ENCODE measurements at regions not wholly inside any gene's neighbourhood (a gene's known extent, or its start where the extent isn't known, plus 50 kb on each side); places are given as distances from the start of the nearest gene placed in this dataset.

DNA sequence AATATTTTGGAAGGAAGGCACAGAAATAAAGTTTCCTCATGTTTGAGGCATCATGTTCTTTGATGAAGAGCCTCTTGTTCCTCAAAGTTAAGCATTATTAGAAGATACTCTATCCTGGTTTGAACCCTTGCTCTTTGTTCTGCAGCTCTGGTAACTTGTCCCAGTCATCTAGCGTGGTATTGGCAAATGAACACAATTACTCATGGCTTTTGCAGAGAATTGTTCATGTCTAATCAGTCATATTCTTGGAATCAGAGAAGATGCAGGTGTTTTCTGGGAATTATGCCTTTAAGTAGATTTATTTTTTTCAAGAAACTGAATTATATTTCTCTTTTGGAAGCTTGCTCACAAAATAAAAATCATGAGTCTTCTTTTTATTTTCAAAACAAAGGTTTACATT, 52.9 kb upstream of the HPGDS start:
- Mint-ChIP-seq H3K27me3 (ENCODE audit: low read depth) (no peaks in the 10 kb centered on the region), H3K4me1 (no peaks in the 10 kb centered on the region), H3K27ac (no peak overlapping the region), H3K36me3 (no peaks in the 10 kb centered on the region), H3K4me3 (no peak overlapping the region), H3K9me3 (peaks cover 3% of the 10 kb centered on the region; the same call in 1 of the 2 replicates)
- no peak for ATAC-seq
- ChIA-PET CTCF (interaction anchor here (1.0 kb wide), 1 partner anchor 12 kb away, joined by 3 read pairs; no protein-coding TSS in a partner anchor), POLR2A (interaction anchor here (0.6 kb wide), 1 partner anchor 141 kb away, joined by 3 read pairs; no protein-coding TSS in a partner anchor)
- TF ChIP-seq CREM (CRISPR knock-in tag; IDR thresholded peaks at IDR 0.05) (no peak), NR1H2 (CRISPR knock-in tag; IDR thresholded peaks at IDR 0.05) (no peak), ZNF121 (CRISPR knock-in tag; IDR thresholded peaks at IDR 0.05) (no peak), SMAD3 (CRISPR knock-in tag; IDR thresholded peaks at IDR 0.05; ENCODE audit: borderline replicate concordance) (no peak), ELF4 (CRISPR knock-in tag; IDR thresholded peaks at IDR 0.05; ENCODE audit: low read depth) (no peak), IRF2 (CRISPR knock-in tag; IDR thresholded peaks at IDR 0.05; ENCODE audit: borderline replicate concordance, low read depth) (no peak), ZNF317 (CRISPR knock-in tag; IDR thresholded peaks at IDR 0.05; ENCODE audit: borderline replicate concordance, low read depth) (no peak)
- TF ChIP-seq, protein P1, sequence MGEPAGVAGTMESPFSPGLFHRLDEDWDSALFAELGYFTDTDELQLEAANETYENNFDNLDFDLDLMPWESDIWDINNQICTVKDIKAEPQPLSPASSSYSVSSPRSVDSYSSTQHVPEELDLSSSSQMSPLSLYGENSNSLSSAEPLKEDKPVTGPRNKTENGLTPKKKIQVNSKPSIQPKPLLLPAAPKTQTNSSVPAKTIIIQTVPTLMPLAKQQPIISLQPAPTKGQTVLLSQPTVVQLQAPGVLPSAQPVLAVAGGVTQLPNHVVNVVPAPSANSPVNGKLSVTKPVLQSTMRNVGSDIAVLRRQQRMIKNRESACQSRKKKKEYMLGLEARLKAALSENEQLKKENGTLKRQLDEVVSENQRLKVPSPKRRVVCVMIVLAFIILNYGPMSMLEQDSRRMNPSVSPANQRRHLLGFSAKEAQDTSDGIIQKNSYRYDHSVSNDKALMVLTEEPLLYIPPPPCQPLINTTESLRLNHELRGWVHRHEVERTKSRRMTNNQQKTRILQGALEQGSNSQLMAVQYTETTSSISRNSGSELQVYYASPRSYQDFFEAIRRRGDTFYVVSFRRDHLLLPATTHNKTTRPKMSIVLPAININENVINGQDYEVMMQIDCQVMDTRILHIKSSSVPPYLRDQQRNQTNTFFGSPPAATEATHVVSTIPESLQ (CRISPR knock-in tag; IDR thresholded peaks at IDR 0.05) = no peak
- TF ChIP-seq, protein P2, sequence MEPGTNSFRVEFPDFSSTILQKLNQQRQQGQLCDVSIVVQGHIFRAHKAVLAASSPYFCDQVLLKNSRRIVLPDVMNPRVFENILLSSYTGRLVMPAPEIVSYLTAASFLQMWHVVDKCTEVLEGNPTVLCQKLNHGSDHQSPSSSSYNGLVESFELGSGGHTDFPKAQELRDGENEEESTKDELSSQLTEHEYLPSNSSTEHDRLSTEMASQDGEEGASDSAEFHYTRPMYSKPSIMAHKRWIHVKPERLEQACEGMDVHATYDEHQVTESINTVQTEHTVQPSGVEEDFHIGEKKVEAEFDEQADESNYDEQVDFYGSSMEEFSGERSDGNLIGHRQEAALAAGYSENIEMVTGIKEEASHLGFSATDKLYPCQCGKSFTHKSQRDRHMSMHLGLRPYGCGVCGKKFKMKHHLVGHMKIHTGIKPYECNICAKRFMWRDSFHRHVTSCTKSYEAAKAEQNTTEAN (CRISPR knock-in tag; IDR thresholded peaks at IDR 0.05) = no peak
- TF ChIP-seq, protein P3, sequence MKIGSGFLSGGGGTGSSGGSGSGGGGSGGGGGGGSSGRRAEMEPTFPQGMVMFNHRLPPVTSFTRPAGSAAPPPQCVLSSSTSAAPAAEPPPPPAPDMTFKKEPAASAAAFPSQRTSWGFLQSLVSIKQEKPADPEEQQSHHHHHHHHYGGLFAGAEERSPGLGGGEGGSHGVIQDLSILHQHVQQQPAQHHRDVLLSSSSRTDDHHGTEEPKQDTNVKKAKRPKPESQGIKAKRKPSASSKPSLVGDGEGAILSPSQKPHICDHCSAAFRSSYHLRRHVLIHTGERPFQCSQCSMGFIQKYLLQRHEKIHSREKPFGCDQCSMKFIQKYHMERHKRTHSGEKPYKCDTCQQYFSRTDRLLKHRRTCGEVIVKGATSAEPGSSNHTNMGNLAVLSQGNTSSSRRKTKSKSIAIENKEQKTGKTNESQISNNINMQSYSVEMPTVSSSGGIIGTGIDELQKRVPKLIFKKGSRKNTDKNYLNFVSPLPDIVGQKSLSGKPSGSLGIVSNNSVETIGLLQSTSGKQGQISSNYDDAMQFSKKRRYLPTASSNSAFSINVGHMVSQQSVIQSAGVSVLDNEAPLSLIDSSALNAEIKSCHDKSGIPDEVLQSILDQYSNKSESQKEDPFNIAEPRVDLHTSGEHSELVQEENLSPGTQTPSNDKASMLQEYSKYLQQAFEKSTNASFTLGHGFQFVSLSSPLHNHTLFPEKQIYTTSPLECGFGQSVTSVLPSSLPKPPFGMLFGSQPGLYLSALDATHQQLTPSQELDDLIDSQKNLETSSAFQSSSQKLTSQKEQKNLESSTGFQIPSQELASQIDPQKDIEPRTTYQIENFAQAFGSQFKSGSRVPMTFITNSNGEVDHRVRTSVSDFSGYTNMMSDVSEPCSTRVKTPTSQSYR (CRISPR knock-in tag; IDR thresholded peaks at IDR 0.05) = no peak
- DNase-seq (ENCODE audit: low spot score) = no peak

DNA sequence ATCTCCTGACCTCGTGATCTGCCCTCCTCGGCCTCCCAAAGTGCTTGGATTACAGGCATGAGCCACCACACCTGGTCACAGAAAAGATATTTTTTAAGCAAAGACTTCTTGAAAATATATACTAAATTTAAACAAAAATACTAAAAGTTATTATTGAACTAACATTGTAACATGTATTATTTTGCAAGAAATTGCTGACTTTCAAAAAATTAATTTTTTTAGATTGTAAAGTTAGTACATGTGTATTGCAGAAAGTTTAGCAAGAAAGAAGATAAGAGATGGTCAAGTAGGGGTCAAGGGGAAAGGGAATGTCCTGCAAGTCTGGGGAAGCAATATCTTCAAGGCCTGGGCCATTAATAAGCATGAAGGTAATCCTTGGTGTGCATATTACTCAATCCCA, 54.3 kb upstream of the HPGDS start:
- CTCF ChIA-PET = no interaction called here
- no peak overlapping the region for H3K4me3 Mint-ChIP-seq
- no peaks in the 10 kb centered on the region for H3K4me1 Mint-ChIP-seq
- POLR2A ChIA-PET = no interaction called here
- H3K27ac Mint-ChIP-seq = no peak overlapping the region
- H3K36me3 Mint-ChIP-seq = no peaks in the 10 kb centered on the region
- TF ChIP-seq IRF2 (CRISPR knock-in tag; IDR thresholded peaks at IDR 0.05; ENCODE audit: borderline replicate concordance, low read depth) (no peak), ZNF121 (CRISPR knock-in tag; IDR thresholded peaks at IDR 0.05) (no peak), JUN (CRISPR knock-in tag; IDR thresholded peaks at IDR 0.05) (no peak)
- TF ChIP-seq, protein P4, sequence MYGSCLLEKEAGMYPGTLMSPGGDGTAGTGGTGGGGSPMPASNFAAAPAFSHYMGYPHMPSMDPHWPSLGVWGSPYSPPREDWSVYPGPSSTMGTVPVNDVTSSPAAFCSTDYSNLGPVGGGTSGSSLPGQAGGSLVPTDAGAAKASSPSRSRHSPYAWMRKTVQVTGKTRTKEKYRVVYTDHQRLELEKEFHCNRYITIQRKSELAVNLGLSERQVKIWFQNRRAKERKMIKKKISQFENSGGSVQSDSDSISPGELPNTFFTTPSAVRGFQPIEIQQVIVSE (CRISPR knock-in tag; IDR thresholded peaks at IDR 0.05; ENCODE audit: borderline replicate concordance) = no peak
- TF ChIP-seq, protein P5, sequence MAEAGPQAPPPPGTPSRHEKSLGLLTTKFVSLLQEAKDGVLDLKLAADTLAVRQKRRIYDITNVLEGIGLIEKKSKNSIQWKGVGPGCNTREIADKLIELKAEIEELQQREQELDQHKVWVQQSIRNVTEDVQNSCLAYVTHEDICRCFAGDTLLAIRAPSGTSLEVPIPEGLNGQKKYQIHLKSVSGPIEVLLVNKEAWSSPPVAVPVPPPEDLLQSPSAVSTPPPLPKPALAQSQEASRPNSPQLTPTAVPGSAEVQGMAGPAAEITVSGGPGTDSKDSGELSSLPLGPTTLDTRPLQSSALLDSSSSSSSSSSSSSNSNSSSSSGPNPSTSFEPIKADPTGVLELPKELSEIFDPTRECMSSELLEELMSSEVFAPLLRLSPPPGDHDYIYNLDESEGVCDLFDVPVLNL (CRISPR knock-in tag; IDR thresholded peaks at IDR 0.05; ENCODE audit: borderline replicate concordance, low read depth) = no peak
- TF ChIP-seq, protein P6, sequence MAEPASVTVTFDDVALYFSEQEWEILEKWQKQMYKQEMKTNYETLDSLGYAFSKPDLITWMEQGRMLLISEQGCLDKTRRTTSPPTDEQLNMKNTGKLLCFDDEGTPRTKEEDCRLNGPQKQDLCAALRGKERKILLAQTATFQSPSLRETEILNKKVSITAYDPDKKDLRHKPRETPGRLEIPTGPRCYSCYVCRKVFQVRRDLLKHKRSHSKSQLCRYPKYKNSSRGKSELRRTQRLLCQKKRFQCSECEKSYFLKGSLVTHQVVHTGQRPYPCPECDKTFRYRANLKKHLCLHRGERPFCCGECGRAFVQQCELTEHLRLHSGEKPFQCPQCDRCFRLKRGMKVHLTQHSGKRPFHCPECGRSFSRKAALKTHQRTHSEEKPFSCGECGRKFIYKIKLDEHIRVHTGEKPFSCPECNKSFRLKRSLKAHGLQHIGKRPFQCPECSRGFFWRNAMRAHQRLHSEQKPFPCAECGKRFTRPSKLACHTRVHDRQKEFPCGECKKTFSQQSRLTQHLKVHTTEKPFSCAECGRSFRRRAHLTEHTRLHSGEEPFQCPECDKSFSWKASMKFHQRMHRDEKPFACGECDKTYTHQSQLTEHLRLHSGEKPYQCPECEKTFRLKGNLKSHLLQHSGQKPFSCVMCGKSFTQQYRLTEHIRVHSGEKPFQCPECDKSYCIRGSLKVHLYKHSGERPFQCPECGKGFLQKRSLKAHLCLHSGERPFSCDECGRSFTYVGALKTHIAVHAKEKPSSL (CRISPR knock-in tag; conservative IDR thresholded peaks at IDR 0.05) = no peak
- TF ChIP-seq, protein P7, sequence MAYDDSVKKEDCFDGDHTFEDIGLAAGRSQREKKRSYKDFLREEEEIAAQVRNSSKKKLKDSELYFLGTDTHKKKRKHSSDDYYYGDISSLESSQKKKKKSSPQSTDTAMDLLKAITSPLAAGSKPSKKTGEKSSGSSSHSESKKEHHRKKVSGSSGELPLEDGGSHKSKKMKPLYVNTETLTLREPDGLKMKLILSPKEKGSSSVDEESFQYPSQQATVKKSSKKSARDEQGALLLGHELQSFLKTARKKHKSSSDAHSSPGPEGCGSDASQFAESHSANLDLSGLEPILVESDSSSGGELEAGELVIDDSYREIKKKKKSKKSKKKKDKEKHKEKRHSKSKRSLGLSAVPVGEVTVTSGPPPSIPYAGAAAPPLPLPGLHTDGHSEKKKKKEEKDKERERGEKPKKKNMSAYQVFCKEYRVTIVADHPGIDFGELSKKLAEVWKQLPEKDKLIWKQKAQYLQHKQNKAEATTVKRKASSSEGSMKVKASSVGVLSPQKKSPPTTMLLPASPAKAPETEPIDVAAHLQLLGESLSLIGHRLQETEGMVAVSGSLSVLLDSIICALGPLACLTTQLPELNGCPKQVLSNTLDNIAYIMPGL (CRISPR knock-in tag; IDR thresholded peaks at IDR 0.05) = no peak
- no peaks in the 10 kb centered on the region for H3K27me3 Mint-ChIP-seq (ENCODE audit: low read depth)
- DNase-seq (ENCODE audit: low spot score) = no peak
- peaks cover 3% of the 10 kb centered on the region; the same call in 1 of the 2 replicates for H3K9me3 Mint-ChIP-seq
- no peak for ATAC-seq

Measured in WTC11 (cell line).